GM18502 (cell line): ENCODE measurements at regions not wholly inside any gene's neighbourhood (a gene's known extent, or its start where the extent isn't known, plus 50 kb on each side); places are given as distances from the start of the nearest gene placed in this dataset.

ENCODE experiments used
- ATAC-seq: cut with Tn5 transposase; IDR thresholded peaks from one replicate; pipeline ENCODE4 v1.9.1; 2021; ENCODE audit warnings: mild to moderate bottlenecking; ENCODE audit not compliant: unreplicated experiment, poor library complexity

DNA sequence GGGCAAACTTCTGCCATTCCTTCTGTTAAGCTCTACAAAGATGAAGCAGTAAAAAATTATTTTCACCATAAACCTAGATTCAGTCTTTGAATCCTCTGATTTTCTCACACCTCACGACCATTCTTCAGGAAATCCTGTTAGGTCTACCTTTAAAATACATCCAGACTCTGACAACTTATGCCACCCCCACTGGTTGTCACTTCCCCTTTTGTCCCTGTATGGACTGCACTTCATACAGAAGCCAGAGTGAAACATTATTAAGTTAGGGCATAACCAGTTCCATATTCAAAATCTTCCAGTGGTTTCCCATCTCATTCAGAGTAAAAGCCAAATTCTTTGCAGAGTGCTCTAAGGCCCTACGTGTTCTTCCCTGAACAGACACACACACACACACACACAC, 499.8 kb downstream of the RASEF start:
- no peak for ATAC-seq

GRCh38 chr9:82563841-82564240, 499.1 kb downstream of the RASEF start:
- no peak for ATAC-seq

- ATAC-seq = no peak
These were observed 497.6 kb downstream of the RASEF start for GRCh38 chr9:82565188-82565969.

GRCh38 chr9:82567953-82568352, 495.0 kb downstream of the RASEF start:
- ATAC-seq = no peak

DNA sequence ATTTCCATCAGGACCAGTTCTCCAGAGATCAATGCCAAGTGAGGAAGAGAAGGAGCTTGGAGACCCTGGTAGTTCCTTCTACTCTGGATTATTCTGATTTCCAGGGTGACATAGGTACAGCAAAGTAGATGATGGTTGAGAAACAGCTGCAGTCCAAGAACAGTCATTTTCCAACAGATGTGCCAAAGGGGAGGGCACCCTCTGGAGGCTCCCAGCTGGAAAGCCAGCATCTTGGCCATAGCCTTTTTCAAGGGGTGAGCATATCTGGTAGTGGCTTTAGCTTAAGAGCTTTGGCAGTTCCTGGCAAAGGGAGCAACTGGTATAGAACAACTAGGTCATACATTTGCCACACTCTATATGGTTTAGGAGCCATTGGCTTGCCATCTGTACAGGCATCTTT, 492.7 kb downstream of the RASEF start:
- ATAC-seq = no peak

DNA sequence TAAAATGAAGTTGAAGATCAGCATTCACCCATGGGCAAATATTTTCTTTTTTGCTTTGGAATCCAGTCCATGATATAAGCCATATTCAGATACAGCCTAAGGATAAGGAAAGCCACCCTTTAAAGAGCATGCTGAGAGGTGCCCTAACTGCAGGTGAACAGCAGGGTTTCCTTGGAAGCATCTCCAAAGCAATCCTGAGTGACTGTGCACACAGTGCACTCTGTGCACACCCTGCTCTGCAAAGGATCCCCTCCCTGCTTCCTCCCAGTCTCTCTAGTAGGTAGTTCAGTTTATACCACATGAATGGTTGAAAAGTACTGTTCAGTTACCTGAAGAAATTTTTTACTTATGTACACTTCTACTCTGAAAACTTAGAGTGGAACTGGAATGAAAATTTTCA, 491.4 kb downstream of the RASEF start:
- no peak for ATAC-seq

DNA sequence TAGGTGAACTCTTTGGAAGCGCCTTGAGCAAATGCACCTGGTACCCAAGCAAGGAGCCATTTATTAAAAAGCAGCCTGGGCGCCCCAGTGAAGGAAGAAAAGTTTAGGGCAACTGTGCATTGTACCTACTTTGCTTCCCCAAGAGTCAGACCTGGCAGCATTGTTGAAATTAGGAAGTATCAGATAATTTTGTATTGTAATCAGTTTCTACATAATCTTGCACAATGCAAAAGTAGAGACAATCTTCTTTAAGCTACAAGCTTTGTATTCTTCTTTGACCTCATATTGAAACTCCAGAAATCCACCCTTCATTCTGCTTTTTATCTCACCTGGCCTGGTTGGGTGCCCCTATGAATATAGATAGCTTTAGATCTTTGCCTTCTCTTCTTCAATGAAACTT, 490.8 kb downstream of the RASEF start:
- no peak for ATAC-seq

DNA sequence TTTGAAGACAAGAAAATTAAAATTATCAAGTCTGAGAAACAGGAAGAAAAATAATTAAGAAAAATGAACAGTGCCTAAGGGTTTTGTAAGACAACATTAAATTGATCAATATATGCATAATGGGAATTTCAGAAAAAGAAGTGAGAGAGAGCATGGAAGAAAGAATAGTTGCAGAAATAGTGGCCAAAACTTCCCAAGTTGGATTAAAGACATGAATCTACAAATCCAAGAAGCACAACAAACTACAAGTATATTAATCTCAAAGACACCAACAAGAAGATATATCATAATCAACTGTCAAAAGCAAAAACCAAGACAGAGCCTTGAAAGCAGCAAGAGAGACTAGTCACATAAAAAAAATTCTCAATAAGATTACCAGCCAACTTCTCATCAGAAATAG, 488.0 kb downstream of the RASEF start:
- no peak for ATAC-seq

- no peak for ATAC-seq
These were observed 482.0 kb downstream of the RASEF start for GRCh38 chr9:82580921-82581320.

DNA sequence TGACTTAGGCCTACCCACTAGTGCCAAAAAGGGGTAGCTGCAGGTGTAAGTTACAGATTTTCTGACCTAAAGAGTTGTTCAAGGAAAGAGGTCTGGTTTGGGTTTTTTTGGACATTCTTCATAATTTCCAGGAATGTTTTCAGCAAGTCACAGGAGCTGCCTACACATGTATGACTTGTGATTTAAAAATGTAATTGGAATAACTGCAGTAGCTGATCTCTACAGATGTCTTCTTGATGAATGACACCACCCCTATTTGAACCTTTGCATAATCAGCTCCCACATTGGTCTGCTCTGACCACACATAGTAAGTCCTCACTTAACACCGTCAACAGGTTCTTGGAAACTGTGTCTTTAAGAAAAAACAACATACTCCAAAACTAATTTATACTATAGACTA, 481.4 kb downstream of the RASEF start:
- ATAC-seq = no peak

DNA sequence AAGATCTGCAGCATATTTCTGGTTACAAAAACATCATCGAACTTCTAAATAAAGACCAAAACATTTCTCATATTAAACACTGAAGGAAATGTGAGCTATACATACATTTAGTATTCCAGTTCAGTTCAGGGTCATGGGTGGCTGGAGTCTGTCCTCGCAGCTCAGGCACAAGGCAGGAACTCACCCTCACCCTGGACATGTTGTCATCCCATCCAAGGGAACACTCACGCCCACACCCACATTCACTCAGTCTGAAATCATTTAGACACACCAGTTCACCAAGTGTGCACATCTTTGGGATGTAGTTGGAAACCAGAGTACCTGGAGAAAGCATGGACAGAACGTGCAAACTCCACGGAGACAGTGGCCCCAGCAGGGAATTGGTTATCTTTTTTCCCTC, 481.0 kb downstream of the RASEF start:
- ATAC-seq = no peak

GRCh38 chr9:82582693-82583092, 480.2 kb downstream of the RASEF start:
- no peak for ATAC-seq

DNA sequence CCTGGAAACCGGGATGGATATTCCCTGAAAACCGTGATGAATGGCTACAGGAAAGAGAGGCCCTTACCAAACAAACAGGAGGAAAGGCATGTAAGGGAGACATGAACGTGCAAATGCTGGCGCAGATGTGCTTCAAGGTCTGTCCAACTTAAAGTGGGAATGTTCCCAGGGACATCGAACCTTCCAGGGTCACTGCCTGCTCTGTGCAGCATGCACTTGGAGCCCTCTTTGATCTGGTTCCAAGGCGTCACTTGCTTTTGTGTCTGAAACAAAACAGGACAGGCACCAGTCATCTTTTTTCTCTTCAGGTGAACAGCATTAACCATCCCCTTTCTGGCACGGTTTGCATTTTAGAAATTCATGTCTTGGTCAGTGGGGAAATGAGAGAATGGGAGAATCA, 479.4 kb downstream of the RASEF start:
- no peak for ATAC-seq

GRCh38 chr9:82584349-82584863, 478.5 kb downstream of the RASEF start:
- no peak for ATAC-seq

GRCh38 chr9:82586918-82587356, 476.0 kb downstream of the RASEF start:
- no peak for ATAC-seq

DNA sequence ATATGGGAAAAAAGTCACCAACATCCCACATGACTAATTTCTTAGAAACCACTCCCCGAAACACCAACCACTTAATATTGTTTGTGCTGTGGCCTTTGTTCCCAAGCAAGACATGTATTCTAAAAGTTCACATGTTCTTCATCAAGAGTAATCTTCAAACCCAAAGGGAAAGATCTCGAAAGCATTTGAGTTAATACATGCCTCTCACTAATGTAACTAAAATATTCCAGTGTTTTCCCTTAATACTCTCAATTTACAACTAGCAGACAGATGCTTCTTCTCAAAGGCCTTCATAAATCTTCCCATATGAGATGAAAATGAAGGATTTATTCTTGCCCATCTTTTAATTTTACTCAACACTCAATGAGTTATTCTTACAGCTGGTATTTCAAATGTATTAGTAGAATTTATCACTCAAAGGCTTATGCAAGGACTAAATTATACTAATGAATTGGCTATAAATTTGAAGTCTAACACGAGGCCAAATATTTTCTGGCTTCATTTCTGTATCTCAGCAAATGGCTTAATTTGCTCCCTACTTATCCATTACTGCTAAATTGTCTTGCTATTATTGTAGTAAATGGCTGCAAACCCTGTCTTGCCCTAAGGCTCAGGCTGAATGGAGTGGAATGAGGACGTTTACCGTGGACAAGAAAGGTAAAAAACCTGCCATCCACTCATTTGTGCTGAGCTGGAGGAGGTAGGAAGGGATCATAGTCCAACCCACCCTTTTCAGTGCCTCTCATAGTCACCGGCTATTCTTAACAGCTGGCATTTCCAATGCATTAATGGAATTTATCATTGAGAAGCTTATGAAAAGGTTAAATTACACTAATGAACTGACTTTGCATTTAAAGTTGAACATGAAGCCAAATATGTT, 474.4 kb downstream of the RASEF start:
- ATAC-seq = no peak

DNA sequence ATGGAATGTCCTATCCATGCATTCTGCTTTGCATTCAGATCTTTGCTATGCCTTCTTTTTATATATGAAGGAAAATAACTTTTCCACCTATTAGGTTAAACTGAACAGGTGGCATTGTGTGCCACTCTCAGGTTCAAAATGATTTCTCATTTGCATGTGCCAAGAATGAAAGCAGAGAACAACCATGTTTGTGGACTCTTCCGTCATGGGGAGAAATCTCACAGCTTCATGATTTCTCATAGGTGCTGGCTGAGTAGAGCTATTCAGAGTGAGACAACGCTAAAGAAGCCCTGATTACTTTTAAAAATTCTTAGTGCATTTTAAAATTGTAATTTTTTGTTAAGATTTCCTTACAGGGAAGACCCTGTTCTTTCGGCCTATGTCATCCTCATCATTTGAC, 472.1 kb downstream of the RASEF start:
- ATAC-seq = no peak

DNA sequence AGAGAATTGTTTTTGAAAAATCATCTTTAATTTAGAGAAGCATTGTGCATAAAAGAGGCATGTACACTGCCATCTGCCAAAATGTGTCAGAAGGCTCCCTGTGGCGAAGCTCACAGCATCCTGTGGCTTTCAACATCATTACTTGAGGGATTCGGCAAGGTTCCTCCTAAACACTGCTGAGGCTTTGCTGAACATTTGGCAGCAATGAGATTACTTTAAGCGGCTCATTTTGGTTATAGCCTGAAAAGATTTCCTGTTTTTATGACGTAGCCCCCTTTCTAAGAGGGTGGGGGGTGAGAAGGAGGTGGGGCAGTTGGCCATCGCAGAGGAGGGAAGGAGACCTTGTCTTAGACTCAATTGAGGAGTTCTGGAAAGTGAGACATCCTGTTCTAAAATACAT, 469.4 kb downstream of the RASEF start:
- ATAC-seq = no peak

DNA sequence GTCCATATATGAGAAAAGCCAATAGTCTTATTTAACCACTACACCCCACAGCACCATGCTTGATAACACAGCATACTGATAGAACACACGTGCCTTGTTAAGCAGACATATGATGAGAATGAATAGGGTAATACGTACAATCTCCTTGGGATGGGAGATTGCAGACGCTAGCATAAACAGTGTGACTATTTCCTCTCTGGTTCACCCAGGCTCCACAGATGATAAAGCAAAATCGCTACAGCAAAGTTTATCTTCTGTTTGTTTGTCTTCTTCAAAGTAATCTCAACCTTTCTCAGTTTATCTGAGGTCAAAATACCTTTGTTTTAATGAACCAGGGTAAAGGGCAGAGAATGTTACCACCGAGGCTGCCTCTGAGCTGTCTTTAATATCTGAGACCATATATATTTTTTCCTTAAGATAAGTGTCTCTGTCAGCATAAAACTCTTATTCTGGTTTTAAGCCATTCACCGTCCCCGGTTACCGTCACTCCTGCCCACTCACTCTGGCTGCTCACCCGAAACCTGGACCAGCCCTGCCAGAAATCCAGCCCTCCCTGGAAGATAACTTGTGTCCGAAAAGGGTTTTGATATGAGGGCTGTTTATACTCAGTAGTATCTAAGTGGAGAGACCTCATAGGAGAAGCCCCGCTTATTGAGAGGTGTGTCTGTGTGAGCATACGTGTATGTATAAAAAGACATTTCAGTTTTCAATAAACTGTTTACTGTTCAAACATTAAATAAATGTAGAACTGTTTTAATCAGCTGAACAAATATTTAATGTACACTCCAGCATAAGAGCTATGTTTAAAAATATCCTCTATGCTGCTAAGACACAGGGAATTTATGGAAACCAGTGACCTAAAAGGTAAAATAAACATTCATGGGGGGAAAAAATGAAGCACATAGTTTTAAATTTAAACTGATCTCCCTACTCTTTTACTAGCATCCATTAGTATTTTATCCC, 465.4 kb downstream of the RASEF start:
- ATAC-seq = no peak
